SH-SY5Y (cell line): ENCODE measurements at regions not wholly inside any gene's neighbourhood (a gene's known extent, or its start where the extent isn't known, plus 50 kb on each side); places are given as distances from the start of the nearest gene placed in this dataset.

Experiments
- GATA2 ChIP-seq: IDR thresholded peaks from 2 replicates; pipeline ENCODE4 v1.6.1; 2011; ENCODE audit warnings: mild to moderate bottlenecking, low read depth, low read length
- GATA3 ChIP-seq: IDR thresholded peaks from 2 replicates; pipeline ENCODE4 v1.6.1; 2011; ENCODE audit warnings: low read depth, mild to moderate bottlenecking, low read length, moderate library complexity

DNA sequence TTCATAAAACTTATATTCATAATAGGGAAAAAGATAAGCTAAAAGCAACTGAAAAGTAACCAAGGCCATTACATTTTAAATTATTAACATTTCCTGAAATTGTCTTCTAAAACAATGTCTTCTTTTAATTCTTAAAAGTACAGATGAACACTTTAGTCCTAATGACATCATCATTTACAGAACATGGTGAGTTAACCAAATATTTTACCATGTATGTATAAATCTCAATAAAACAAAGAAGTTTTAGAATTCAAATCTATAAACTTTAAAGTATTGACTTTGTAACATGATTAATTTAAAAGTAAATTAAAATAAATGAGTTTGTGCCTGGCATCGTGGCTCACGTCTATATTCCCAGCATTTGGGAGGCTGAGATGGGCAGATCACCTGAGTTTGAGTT, 125.9 kb upstream of the PRSS16 start:
- TF ChIP-seq GATA2 (no peak), GATA3 (no peak)

GRCh38 chr6:27124252-27124657, 123.2 kb upstream of the PRSS16 start:
- TF ChIP-seq GATA2: no peak

DNA sequence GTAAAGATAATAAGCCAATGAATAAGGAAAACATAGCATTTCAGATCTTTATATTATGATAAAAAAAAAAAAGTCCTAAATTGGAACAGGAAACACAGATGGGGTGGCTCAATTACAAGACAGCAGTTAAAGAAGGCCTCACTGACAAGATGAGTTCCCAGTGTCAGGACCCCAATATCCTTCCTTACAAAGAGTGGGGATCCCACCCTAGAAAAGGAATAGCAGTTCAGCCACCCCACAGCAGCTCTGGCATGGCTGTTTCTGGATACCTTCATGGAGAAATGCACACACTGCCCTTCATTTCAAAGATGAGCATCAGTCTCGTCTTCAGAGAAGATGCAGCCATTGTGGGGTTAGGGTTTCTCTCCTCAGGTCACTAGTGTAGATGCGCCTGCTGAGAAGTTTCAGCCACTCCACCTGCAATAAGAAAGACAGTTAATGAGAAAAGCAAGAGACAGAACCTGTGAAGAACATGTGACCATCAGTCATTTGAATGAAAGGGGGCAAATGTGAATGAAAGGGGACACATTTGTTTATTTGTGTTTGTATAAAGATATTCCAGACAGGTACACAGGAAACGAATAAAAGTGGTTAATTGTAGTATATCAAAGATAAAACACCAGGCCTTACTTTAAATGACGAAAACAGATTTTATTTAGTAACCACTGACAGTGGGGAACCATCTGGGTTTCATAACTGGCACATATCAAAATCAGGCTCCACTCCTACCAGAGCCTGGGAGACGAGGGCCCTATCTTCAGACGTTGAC, 121.3 kb upstream of the PRSS16 start:
- TF ChIP-seq GATA3 (no peak), GATA2 (no peak)

DNA sequence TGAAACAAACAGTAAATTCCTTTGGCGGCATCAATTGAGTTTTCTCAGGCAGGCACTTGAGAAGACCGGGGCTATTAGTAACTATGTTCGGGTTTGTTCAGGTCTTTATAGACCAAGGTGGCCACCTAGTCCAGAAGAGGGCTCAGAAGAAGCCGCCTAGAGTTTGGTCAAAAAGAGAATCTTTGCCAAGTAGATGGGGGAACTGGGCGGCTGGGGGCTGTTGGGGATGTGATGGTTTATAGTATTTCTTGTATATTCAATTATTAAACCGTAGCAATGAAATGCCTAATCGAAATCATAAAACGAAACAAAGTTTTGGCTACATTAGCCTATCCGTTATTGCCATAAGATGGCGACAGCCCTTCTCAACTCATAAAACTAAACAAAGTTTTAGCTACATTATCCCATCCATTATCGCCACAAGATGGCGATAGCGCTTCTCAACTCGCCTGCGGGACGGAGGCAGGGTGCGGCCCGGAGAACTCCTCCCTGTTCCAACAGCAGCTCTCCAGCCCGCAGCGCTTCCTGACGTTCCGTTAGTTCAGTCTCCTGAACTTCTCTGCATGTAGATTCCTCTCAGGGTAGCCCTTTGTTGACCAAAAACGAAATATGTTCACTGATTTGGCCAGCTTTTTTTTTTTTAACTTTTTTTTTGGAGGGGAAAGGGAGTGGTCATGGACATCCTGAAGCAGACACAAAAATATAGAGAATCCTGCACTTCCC, 120.5 kb upstream of the PRSS16 start:
- TF ChIP-seq GATA2 (no peak), GATA3 (no peak)

GRCh38 chr6:27128311-27129094, 119.0 kb upstream of the PRSS16 start:
- TF ChIP-seq GATA2 (no peak), GATA3 (no peak)

GRCh38 chr6:27129095-27129815, 118.2 kb upstream of the PRSS16 start:
- no peak for TF ChIP-seq GATA2
- TF ChIP-seq GATA3: no peak

DNA sequence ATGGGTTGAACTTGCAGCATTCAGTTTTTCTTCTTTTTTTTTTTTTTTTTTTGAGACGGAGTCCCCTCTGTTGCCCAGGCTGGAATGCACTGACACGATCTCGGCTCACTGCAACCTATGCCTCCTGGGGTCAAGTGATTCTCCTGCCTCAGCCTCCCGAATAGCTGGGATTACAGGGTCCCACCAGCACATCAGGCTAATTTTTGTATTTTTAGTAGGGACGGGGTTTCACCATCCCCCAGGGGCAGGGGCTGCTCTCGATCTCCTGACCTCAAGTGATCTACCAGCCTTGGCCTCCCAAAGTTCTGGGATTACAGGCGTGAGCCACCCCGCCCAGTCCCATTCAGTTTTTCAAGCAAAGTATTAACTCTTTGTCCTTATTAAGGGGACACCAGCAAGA, 117.6 kb upstream of the PRSS16 start:
- TF ChIP-seq GATA3: no peak
- TF ChIP-seq GATA2: no peak

- TF ChIP-seq GATA3: no peak
- no peak for TF ChIP-seq GATA2
Observed at GRCh38 chr6:27130668-27131428, 116.7 kb upstream of the PRSS16 start.

DNA sequence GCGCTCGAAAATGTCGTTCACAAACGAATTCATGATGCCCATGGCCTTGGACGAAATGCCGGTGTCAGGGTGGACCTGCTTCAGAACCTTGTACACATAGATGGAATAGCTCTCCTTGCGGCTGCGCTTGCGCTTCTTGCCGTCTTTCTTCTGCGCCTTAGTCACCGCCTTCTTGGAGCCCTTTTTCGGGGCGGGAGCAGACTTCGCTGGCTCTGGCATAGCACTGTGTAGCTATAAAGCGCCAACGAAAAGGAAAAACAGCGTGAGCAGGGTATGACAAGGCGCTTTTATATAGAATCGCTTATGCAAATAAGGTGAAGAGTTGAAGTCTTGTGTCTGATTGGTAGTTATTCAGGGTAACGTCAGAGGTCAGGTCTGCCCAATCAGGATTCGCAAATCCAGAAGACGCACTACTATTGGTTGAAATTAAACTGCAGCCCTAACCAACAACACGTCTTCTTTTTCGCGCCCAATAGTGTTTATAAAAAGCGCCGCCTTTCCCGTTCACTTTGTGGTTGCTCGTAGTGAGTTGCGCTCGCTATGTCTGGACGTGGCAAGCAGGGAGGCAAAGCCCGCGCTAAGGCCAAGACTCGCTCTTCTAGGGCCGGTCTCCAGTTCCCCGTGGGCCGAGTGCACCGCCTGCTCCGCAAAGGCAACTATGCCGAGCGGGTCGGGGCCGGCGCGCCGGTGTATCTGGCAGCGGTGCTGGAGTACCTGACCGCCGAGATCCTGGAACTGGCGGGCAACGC, 114.8 kb upstream of the PRSS16 start:
- TF ChIP-seq GATA2 (no peak; the same call in 1 of the 2 replicates), GATA3 (no peak)

DNA sequence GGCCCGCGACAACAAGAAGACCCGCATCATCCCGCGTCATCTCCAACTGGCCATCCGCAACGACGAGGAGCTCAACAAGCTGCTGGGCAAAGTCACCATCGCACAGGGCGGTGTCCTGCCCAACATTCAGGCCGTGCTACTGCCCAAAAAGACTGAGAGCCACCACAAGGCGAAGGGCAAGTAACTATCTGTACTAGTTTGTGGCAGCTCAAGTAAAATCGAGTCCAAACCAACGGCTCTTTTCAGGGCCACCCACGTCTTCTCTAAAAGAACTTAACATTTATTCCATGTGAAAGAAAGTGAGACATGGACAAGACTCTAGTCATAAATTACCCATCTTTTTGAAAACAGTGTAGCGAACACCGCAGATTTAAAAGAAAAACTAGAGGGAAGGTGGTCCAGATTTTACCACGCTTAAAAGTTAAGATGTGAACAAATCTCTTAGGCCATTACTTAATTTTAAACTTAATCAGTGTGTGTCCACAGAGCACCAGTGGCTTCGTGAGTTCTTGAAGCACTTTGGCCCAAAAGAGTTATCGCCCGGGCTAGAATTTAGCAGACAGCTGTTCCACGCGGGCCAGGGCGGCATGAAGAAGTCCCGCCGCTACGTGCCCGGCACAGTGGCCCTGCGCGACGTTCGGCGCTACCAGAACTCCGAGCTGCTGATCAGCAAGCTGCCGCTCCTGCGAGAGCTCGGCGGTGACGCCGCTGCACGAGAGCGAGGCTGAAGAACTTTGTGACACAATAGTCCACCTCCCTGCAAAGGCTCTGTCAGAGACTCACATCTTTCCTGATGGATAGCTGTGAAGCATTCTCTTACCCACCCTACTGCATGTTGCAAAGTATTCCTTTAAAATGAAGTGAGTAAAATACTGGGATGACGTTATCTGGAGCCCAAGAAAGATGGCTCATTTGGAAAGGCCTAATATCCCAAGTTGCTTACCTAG, 113.9 kb upstream of the PRSS16 start:
- TF ChIP-seq GATA2 (no peak), GATA3 (no peak)

DNA sequence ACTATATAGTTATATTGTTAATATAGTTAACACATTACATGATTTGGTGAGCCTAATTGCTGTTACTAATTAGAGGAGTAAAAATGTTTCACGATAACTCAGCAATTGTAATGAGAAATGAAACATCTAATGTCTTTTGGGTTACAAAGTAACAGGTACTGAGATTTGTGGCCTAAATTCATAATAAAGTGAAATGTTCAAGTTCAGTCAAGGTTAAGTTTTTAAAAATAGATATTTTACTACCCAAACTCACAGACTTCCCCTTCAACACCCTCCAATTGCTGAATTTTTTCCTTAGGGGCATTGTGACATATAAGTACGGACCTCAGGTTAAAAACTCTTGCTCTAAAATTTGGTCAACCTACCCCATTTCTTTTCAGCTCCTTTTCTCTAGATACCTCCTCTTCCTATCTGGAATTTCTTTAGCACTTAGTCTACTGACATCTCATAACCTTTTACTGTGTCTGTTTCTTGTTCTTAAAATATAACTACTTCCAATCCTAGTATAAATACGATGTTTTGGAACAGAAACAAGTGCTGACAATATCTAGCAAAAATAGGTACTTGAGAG, 112.3 kb upstream of the PRSS16 start:
- TF ChIP-seq GATA2: no peak
- TF ChIP-seq GATA3: no peak

DNA sequence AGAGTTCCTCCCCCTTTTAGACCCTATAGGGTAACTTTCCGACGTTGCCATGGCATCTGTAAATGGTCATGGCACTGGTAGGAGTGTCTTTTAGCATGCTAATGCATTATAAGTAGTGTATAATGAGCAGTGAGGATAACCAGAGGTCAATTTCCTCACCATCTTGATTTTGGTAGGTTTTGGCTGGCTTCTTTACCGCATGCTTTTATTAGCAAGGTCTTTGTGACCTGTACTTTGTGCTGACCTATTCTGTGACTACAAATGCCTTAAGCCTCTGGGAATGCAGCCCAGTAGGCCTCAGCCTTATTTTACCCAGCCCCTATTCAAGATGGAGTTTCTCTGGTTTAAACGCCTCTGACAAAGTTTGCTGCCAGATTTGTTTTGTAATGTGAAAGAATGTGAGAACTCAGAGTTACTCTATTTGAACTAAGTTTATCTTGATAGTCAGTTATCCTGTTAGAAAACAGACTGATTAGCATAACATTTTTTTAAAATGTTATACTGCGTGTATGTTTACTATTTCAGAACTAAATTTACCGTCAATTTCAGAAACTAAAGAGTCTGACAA, 111.3 kb upstream of the PRSS16 start:
- TF ChIP-seq GATA2 (no peak), GATA3 (no peak)
